ENCODE measurements at regions not wholly inside any gene's neighbourhood (a gene's known extent, or its start where the extent isn't known, plus 50 kb on each side); places are given as distances from the start of the nearest gene placed in this dataset.

DNA sequence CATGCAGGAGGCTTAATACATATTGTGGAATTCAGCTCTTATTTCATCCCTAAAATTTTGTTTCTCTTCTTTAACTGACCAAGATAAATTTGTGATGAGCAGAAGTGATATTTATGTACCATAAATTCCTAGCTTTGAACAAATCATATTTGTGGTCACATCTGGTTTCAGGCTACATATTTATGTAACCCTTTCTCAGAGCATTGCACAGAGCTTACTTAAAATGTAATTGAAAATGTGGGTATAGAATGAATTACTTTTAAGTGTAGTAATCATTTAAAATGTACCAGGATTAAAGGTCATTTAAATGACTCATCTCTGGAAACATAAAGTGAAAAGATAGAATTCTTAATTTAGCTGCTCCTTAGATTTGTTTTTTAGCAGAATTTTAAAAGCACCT is 129.9 kb upstream of the FRMD6 start:
- Mint-ChIP-seq H3K27me3 (ENCODE audit: insufficient read depth, low read depth, poor library complexity) (no peaks in the 10 kb centered on the region), H3K27ac (peak overlapping the region; percentile 36; the same call in 1 of the 2 replicates), H3K9me3 (no peaks in the 10 kb centered on the region), H3K36me3 (ENCODE audit: low read depth) (no peaks in the 10 kb centered on the region), H3K4me3 (no peak overlapping the region), H3K4me1 (peaks cover 14% of the 10 kb centered on the region)
- no peaks in the 10 kb centered on the region for H4K20me1 ChIP-seq (replicated peaks; ENCODE audit: insufficient read depth)
- H2AFZ ChIP-seq: no peak overlapping the region
- H3K4me3 ChIP-seq: no peak overlapping the region
- H3K4me1 ChIP-seq (ENCODE audit: insufficient read depth): peaks cover 10% of the 10 kb centered on the region; the same call in 1 of the 2 replicates
- H3K27ac ChIP-seq (ENCODE audit: low read depth): no peak overlapping the region
- 0 out of 2 replicates have a peak, but pooled peaks cover 3% of the 10 kb centered on the region for H3K9me2 ChIP-seq (ENCODE audit: insufficient read depth)
- ATAC-seq (no peak), DNase-seq (ENCODE audit: low spot score) (no peak)
- no peaks in the 10 kb centered on the region for H3K79me2 ChIP-seq (replicated peaks; ENCODE audit: insufficient read depth)
- H3F3A ChIP-seq (replicated peaks; ENCODE audit: low read depth): no peaks in the 10 kb centered on the region
- no peaks in the 10 kb centered on the region for H3K36me3 ChIP-seq (ENCODE audit: insufficient read depth)
- H3K27me3 ChIP-seq (ENCODE audit: insufficient read depth): no peaks in the 10 kb centered on the region
- peak overlapping the region; percentile 23; the same call in 1 of the 2 replicates for H3K4me2 ChIP-seq
- TF ChIP-seq EZH2phosphoT487 (IDR thresholded peaks at IDR 0.05; ENCODE audit: unreplicated experiment) (no peak), ZNF114 (CRISPR knock-in tag; IDR thresholded peaks at IDR 0.05) (no peak), STAT1 (IDR thresholded peaks at IDR 0.05; ENCODE audit: unreplicated experiment) (no peak), CREB1 (CRISPR knock-in tag; IDR thresholded peaks at IDR 0.05; ENCODE audit: low read depth) (no peak), EZH2 (IDR thresholded peaks at IDR 0.05; ENCODE audit: low read depth, unreplicated experiment) (no peak), ETS1 (IDR thresholded peaks at IDR 0.05) (no peak), POLR2AphosphoS5 (IDR thresholded peaks at IDR 0.05; ENCODE audit: low read depth) (no peak), NANOG (IDR thresholded peaks at IDR 0.05; ENCODE audit: borderline replicate concordance) (no peak), REST (IDR thresholded peaks at IDR 0.05; ENCODE audit: unreplicated experiment) (no peak), ZNF331 (CRISPR knock-in tag; IDR thresholded peaks at IDR 0.05; ENCODE audit: low read depth) (no peak), JUNB (IDR thresholded peaks at IDR 0.05; ENCODE audit: unreplicated experiment) (no peak)
- TF ChIP-seq, protein P1, sequence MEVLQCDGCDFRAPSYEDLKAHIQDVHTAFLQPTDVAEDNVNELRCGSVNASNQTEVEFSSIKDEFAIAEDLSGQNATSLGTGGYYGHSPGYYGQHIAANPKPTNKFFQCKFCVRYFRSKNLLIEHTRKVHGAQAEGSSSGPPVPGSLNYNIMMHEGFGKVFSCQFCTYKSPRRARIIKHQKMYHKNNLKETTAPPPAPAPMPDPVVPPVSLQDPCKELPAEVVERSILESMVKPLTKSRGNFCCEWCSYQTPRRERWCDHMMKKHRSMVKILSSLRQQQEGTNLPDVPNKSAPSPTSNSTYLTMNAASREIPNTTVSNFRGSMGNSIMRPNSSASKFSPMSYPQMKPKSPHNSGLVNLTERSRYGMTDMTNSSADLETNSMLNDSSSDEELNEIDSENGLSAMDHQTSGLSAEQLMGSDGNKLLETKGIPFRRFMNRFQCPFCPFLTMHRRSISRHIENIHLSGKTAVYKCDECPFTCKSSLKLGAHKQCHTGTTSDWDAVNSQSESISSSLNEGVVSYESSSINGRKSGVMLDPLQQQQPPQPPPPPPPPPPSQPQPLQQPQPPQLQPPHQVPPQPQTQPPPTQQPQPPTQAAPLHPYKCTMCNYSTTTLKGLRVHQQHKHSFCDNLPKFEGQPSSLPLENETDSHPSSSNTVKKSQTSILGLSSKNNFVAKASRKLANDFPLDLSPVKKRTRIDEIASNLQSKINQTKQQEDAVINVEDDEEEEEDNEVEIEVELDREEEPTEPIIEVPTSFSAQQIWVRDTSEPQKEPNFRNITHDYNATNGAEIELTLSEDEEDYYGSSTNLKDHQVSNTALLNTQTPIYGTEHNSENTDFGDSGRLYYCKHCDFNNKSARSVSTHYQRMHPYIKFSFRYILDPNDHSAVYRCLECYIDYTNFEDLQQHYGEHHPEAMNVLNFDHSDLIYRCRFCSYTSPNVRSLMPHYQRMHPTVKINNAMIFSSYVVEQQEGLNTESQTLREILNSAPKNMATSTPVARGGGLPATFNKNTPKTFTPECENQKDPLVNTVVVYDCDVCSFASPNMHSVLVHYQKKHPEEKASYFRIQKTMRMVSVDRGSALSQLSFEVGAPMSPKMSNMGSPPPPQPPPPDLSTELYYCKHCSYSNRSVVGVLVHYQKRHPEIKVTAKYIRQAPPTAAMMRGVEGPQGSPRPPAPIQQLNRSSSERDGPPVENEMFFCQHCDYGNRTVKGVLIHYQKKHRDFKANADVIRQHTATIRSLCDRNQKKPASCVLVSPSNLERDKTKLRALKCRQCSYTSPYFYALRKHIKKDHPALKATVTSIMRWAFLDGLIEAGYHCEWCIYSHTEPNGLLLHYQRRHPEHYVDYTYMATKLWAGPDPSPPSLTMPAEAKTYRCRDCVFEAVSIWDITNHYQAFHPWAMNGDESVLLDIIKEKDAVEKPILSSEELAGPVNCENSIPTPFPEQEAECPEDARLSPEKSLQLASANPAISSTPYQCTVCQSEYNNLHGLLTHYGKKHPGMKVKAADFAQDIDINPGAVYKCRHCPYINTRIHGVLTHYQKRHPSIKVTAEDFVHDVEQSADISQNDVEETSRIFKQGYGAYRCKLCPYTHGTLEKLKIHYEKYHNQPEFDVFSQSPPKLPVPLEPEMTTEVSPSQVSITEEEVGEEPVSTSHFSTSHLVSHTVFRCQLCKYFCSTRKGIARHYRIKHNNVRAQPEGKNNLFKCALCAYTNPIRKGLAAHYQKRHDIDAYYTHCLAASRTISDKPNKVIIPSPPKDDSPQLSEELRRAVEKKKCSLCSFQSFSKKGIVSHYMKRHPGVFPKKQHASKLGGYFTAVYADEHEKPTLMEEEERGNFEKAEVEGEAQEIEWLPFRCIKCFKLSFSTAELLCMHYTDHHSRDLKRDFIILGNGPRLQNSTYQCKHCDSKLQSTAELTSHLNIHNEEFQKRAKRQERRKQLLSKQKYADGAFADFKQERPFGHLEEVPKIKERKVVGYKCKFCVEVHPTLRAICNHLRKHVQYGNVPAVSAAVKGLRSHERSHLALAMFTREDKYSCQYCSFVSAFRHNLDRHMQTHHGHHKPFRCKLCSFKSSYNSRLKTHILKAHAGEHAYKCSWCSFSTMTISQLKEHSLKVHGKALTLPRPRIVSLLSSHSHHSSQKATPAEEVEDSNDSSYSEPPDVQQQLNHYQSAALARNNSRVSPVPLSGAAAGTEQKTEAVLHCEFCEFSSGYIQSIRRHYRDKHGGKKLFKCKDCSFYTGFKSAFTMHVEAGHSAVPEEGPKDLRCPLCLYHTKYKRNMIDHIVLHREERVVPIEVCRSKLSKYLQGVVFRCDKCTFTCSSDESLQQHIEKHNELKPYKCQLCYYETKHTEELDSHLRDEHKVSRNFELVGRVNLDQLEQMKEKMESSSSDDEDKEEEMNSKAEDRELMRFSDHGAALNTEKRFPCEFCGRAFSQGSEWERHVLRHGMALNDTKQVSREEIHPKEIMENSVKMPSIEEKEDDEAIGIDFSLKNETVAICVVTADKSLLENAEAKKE (CRISPR knock-in tag; IDR thresholded peaks at IDR 0.05): no peak
- TF ChIP-seq, protein P2, sequence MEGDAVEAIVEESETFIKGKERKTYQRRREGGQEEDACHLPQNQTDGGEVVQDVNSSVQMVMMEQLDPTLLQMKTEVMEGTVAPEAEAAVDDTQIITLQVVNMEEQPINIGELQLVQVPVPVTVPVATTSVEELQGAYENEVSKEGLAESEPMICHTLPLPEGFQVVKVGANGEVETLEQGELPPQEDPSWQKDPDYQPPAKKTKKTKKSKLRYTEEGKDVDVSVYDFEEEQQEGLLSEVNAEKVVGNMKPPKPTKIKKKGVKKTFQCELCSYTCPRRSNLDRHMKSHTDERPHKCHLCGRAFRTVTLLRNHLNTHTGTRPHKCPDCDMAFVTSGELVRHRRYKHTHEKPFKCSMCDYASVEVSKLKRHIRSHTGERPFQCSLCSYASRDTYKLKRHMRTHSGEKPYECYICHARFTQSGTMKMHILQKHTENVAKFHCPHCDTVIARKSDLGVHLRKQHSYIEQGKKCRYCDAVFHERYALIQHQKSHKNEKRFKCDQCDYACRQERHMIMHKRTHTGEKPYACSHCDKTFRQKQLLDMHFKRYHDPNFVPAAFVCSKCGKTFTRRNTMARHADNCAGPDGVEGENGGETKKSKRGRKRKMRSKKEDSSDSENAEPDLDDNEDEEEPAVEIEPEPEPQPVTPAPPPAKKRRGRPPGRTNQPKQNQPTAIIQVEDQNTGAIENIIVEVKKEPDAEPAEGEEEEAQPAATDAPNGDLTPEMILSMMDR (conservative IDR thresholded peaks at IDR 0.05; ENCODE audit: low read depth in 2 of 2): no peak
